Activated CD4-positive, alpha-beta memory T cell treated with anti-CD3 and anti-CD28 coated beads, Interleukin-2, amount 10 ng/mL, durations not matched to agents 7 days and 5 days (primary cell): ENCODE measurements at regions not wholly inside any gene's neighbourhood (a gene's known extent, or its start where the extent isn't known, plus 50 kb on each side); places are given as distances from the start of the nearest gene placed in this dataset.

Source experiments
- CTCF ChIA-PET: fragments of 350-600 bp; sonication (Branson Sonifier 250); formaldehyde crosslinking; loops from one replicate; lab custom pipeline; 2021; ENCODE audit warnings: antibody characterized with exemption, inconsistent platforms; lab: Charles Lee
- POLR2A ChIA-PET: fragments of 350-600 bp; sonication (Branson Sonifier 250); formaldehyde crosslinking; loops from one replicate; lab custom pipeline; 2021; ENCODE audit warnings: antibody characterized with exemption; lab: Charles Lee
- DNase-seq: peaks from one replicate; pipeline ENCODE4 v3.0.0-alpha.2; 2020
- H3K27ac Mint-ChIP-seq: one replicate; pipeline ENCODE4 v1.8.0; 2021; ENCODE audit warnings: mild to moderate bottlenecking, mixed read lengths
- H3K27me3 Mint-ChIP-seq: one replicate; pipeline ENCODE4 v1.8.0; 2021; ENCODE audit warnings: mixed read lengths
- H3K36me3 Mint-ChIP-seq: one replicate; pipeline ENCODE4 v1.8.0; 2021; ENCODE audit warnings: low read depth, mixed read lengths
- H3K4me1 Mint-ChIP-seq: one replicate; pipeline ENCODE4 v1.8.0; 2021; ENCODE audit warnings: mixed read lengths
- H3K4me3 Mint-ChIP-seq: one replicate; pipeline ENCODE4 v1.8.0; 2021; ENCODE audit warnings: mild to moderate bottlenecking, mixed read lengths
- H3K9me3 Mint-ChIP-seq: one replicate; pipeline ENCODE4 v1.8.0; 2021; ENCODE audit warnings: mixed read lengths

DNA sequence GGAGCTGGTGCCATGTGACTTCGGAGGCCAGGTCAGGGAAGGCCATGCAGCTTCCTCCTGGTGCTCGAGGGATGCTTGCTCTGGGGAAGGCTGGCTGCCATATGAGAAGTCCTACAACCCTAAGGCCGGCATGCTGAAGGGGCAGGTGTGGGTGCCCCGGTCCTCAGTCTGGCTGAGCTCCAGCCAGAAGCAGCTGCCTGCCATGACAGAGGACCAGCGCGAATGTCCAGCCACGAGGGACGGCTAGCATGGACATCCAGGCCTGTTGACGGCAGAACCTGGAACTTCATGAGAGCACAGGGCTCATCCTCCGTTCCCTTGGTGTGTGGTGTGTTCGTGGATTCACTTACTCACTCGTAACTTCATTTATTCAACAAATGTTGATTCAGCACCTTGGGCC is 140.6 kb downstream of the IRF8 start:
- no peak for DNase-seq

DNA sequence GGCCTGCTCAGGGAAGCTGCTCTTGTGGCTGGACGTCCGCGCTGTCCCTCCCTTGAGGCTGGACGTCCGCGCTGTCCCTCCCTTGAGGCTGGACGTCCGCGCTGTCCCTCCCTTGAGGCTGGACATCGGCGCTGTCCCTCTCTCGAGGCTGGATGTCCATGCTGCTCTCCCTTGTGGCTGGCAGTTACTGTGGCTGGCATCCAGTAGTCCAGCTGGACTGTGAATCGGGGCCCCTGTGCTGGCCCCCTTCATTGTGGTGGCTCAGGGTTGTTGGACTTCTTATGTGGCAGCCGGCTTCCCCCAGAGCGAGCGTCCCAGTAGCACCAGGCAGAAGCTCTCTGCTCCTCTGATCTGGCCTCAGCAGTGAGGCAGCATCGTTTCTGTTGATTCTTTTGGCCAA is 141.5 kb downstream of the IRF8 start:
- no peak for DNase-seq
- ChIA-PET POLR2A (no interaction called here), CTCF (no interaction called here)
- Mint-ChIP-seq H3K4me1 (peaks cover 6% of the 10 kb centered on the region), H3K9me3 (no peaks in the 10 kb centered on the region), H3K27me3 (peaks cover 2% of the 10 kb centered on the region), H3K27ac (no peak overlapping the region), H3K4me3 (no peak overlapping the region), H3K36me3 (no peaks in the 10 kb centered on the region)

More for the DNA sequence above, 140.6 kb downstream of the IRF8 start:
- no peak overlapping the region for H3K27ac Mint-ChIP-seq
- H3K9me3 Mint-ChIP-seq, result no peaks in the 10 kb centered on the region
- CTCF ChIA-PET, result no interaction called here
- H3K4me3 Mint-ChIP-seq, result no peak overlapping the region
- POLR2A ChIA-PET, result no interaction called here
- H3K36me3 Mint-ChIP-seq, result no peaks in the 10 kb centered on the region
- peaks cover 2% of the 10 kb centered on the region for H3K27me3 Mint-ChIP-seq
- H3K4me1 Mint-ChIP-seq, result no peaks in the 10 kb centered on the region

DNA sequence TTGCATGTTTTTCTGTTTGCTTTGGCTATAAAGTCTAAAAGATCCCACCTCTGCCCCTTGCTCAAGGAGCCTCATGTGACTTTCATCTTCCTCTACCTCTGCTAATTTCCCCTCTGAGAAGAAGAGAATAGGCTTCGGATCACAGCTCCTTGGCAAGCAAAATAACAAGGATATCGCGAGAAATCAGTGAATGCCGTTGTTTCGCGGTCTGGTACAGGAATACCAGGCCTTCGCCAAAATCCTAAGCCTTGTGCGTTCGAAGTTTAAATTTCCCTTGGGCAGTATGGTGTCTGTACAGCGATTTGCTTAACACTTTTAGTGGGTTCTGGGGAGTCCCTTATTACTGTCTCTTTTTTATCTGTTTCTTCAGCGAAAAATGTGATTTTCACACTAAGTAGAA is 142.3 kb downstream of the IRF8 start:
- peaks cover 7% of the 10 kb centered on the region for H3K4me1 Mint-ChIP-seq
- POLR2A ChIA-PET, result no interaction called here

GRCh38 chr16:86041807-86042206 is 142.8 kb downstream of the IRF8 start:
- Mint-ChIP-seq H3K36me3 (no peaks in the 10 kb centered on the region), H3K4me1 (peaks cover 7% of the 10 kb centered on the region), H3K27ac (no peak overlapping the region), H3K4me3 (no peak overlapping the region), H3K27me3 (peaks cover 4% of the 10 kb centered on the region), H3K9me3 (no peaks in the 10 kb centered on the region)
- POLR2A ChIA-PET, result no interaction called here
- CTCF ChIA-PET, result no interaction called here
- DNase-seq, result no peak

More for the DNA sequence above, 142.3 kb downstream of the IRF8 start:
- no peak overlapping the region for H3K27ac Mint-ChIP-seq
- no peak for DNase-seq
- CTCF ChIA-PET, result no interaction called here
- H3K4me3 Mint-ChIP-seq, result no peak overlapping the region
- no peaks in the 10 kb centered on the region for H3K36me3 Mint-ChIP-seq
- no peaks in the 10 kb centered on the region for H3K9me3 Mint-ChIP-seq
- H3K27me3 Mint-ChIP-seq, result peaks cover 3% of the 10 kb centered on the region

DNA sequence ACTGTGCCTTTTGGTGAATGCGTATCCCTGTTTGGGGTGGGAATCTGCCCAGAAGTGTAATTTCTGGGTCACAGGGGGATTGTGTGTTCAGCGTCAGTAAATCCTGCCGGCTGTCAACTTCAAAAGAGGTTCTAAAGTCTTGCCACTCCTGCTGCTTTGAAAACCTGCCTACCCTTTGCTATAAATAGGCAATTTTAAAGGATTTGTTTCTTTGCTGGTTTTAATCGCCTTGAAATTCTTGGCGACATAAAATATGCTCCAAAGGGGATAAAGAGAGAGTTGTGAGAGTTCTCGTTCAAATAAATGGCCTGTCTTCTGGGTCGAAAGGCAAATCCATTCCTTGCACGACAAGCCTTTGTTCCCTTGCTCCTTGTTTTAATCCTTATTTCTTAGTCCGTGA is 143.4 kb downstream of the IRF8 start:
- ChIA-PET POLR2A (no interaction called here), CTCF (no interaction called here)
- H3K27ac Mint-ChIP-seq, result no peak overlapping the region
- no peak for DNase-seq
- H3K9me3 Mint-ChIP-seq, result no peaks in the 10 kb centered on the region
- no peak overlapping the region for H3K4me3 Mint-ChIP-seq
- H3K27me3 Mint-ChIP-seq, result peaks cover 9% of the 10 kb centered on the region
- H3K36me3 Mint-ChIP-seq, result no peaks in the 10 kb centered on the region
- peaks cover 7% of the 10 kb centered on the region for H3K4me1 Mint-ChIP-seq

DNA sequence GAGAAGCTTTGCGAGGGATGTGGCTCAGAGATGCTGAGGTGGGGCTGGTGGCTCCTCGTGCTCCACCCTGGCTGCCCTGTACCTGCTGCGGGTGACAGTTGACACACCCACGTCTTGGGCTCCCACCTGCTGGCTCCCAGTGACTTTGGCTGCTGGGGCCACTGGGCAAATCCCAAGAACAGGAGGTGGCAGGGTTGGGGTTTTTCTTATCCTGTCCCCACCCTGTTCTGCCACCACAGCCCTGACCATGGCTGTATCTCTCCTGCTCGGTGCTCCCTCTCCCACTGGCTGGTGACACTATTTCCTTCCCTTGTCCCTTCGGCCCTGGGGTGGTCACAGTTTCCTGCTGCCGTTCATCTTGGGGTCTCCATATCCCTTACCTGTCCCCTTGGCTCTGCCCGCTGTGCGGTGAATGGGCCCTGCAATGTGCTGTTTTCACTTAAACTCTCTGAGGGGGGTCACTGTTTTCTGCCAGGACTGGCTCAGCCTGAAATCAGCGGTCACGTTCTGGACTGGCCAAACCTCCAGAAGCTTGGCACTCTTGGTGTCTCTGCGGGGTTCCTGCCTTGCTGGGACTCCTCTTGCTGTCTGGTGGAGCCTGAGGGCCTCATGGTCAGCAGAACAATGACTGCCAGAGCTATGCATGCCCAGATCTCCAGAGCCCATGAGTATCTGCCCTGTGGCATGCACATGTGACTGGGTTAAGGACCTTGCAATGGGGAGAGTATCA is 144.2 kb downstream of the IRF8 start:
- peaks cover 7% of the 10 kb centered on the region for H3K4me1 Mint-ChIP-seq
- DNase-seq, result no peak
- H3K27ac Mint-ChIP-seq, result no peak overlapping the region
- peaks cover 15% of the 10 kb centered on the region for H3K27me3 Mint-ChIP-seq
- no peak overlapping the region for H3K4me3 Mint-ChIP-seq
- CTCF ChIA-PET, result no interaction called here
- no peaks in the 10 kb centered on the region for H3K9me3 Mint-ChIP-seq
- no peaks in the 10 kb centered on the region for H3K36me3 Mint-ChIP-seq
- POLR2A ChIA-PET, result no interaction called here

DNA sequence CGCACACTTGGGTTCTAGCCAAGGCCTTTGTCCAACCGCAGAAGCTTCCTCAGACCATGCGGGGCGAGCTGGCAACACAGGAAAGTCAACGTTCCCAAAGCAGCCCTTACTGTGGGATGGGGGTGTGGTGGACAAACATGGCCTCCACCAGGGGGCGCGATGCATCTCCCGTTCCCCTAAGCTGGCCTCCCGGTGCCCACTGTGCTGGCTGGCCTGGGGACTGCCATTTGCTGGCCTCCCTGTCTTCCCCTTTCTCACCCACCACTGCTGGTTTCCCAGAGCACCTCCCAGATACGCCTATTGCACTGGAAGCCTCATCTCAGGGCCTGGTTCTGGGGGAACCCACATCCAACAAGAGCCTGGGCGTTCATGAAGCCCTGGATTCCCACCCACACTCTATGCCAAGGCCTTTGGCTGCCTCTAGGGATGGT is 145.3 kb downstream of the IRF8 start:
- no peaks in the 10 kb centered on the region for H3K9me3 Mint-ChIP-seq
- no peak overlapping the region for H3K4me3 Mint-ChIP-seq
- no peaks in the 10 kb centered on the region for H3K36me3 Mint-ChIP-seq
- peaks cover 7% of the 10 kb centered on the region for H3K4me1 Mint-ChIP-seq
- H3K27me3 Mint-ChIP-seq, result peaks cover 17% of the 10 kb centered on the region
- CTCF ChIA-PET, result interaction anchor here (1.1 kb wide), 1 partner anchor 29 kb away, joined by 4 read pairs; no protein-coding TSS in a partner anchor
- peak; percentile 35 for DNase-seq
- POLR2A ChIA-PET, result no interaction called here
- H3K27ac Mint-ChIP-seq, result no peak overlapping the region

DNA sequence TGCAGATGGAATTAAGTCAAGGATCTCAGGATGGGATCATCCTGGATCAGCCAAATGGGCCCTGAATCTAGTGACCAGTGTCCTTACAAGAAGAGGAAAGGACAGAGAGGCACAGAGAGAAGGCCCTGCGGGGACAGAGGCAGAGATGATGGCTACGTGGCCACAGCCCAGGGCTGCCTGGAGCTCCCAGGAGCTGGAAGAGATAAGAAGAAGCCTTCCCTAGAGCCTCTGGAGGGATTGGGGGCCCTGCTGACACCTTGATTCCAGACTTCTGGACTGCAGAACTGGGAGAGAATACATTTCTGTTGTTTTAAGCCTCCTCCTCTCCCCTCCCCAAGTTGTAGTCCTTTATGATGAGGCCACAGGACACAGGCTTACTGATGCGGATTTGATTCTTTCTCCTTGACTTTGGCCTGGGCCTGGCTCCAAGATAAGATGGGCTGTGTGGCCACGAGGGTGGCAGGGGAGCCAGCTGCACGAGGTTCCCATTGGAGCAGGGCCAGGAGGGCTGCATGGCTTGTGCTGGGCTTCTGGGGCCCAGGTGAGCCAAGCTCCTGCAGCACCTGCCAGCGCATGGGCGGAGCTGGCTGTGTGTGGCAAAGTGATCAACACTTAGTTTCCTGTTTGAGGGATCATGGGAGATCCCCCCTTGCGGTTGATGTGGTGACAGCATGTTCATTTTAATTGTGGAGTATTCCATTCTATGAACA is 146.1 kb downstream of the IRF8 start:
- Mint-ChIP-seq H3K9me3 (no peaks in the 10 kb centered on the region), H3K36me3 (no peaks in the 10 kb centered on the region), H3K27me3 (peaks cover 17% of the 10 kb centered on the region), H3K27ac (no peak overlapping the region), H3K4me3 (no peak overlapping the region), H3K4me1 (peaks cover 7% of the 10 kb centered on the region)
- ChIA-PET CTCF (interaction anchor here (1.1 kb wide), 1 partner anchor 28 kb away, joined by 4 read pairs; no protein-coding TSS in a partner anchor), POLR2A (no interaction called here)
- peak; percentile 20 for DNase-seq

DNA sequence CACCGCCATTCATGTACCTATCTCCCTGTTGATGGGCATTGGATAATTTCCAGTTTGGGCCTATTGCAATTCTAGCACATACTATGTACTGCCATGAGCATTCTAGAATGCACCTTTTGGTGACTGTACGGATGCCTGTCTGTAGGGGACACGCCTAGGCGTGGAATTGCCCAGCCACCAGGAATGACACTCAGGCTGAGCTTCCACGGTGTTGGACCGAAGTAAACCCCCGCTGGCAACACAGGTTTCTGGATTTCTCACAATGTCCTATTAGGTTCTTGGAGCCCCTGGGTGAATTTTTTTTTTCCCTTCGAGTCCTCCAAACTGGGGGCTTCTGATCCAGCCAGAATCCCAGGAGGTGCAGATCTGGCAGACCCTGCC is 146.6 kb downstream of the IRF8 start:
- no peaks in the 10 kb centered on the region for H3K36me3 Mint-ChIP-seq
- DNase-seq, result no peak
- H3K4me1 Mint-ChIP-seq, result peaks cover 7% of the 10 kb centered on the region
- ChIA-PET POLR2A (no interaction called here), CTCF (no interaction called here)
- H3K27me3 Mint-ChIP-seq, result peaks cover 17% of the 10 kb centered on the region
- no peak overlapping the region for H3K4me3 Mint-ChIP-seq
- no peaks in the 10 kb centered on the region for H3K9me3 Mint-ChIP-seq
- H3K27ac Mint-ChIP-seq, result no peak overlapping the region

DNA sequence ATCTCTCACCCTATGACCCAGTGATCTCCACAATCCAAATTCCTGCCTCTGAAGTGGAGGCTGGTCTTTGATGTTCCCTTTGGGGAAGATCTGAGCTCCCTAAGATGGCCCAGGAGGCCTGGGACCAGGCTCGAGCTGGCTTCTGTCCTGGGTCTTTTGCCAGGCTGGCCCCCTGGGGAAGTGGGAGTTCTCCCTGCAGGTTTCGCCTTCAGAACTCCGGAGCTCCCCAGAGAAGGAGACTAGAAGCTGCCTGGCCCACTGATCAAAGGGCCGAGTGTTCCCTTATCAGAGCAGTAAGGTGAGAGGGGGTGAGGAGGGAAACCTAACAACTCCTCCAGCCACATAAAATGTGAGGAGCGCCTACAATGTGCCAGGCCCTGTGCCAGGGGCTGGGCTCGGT is 147.1 kb downstream of the IRF8 start:
- no peak overlapping the region for H3K27ac Mint-ChIP-seq
- no peaks in the 10 kb centered on the region for H3K9me3 Mint-ChIP-seq
- no peak overlapping the region for H3K4me3 Mint-ChIP-seq
- POLR2A ChIA-PET, result no interaction called here
- H3K36me3 Mint-ChIP-seq, result no peaks in the 10 kb centered on the region
- CTCF ChIA-PET, result no interaction called here
- peaks cover 7% of the 10 kb centered on the region for H3K4me1 Mint-ChIP-seq
- H3K27me3 Mint-ChIP-seq, result peaks cover 17% of the 10 kb centered on the region
- no peak for DNase-seq

GRCh38 chr16:86046667-86047270 is 147.8 kb downstream of the IRF8 start:
- Mint-ChIP-seq H3K27ac (no peak overlapping the region), H3K27me3 (peaks cover 17% of the 10 kb centered on the region), H3K9me3 (no peaks in the 10 kb centered on the region), H3K4me1 (peaks cover 7% of the 10 kb centered on the region), H3K4me3 (no peak overlapping the region), H3K36me3 (no peaks in the 10 kb centered on the region)
- no peak for DNase-seq
- CTCF ChIA-PET, result no interaction called here
- POLR2A ChIA-PET, result no interaction called here

DNA sequence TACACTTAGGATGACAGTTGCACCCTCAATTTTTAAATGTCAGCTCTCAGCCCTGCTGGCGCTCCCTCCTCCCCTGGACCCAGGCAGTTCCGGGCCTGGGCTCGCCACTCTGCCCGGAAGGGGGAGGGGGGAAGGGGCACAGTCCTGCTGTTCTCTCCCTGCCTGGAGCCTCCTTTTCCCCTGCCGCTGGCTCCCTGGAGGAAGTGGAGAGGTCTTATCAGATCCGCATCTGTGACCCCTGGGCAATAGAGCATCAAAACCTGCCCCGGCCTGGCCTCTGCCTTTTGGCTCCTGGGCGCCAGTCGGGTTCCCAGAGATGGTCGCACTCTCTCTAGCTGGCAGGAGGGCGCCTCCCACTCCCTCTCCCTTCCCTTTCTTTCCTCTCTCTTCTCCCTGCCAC is 149.3 kb downstream of the IRF8 start:
- POLR2A ChIA-PET, result no interaction called here
- no peak for DNase-seq
- Mint-ChIP-seq H3K4me1 (peaks cover 7% of the 10 kb centered on the region), H3K27me3 (peaks cover 17% of the 10 kb centered on the region), H3K4me3 (no peak overlapping the region), H3K27ac (no peak overlapping the region), H3K9me3 (no peaks in the 10 kb centered on the region), H3K36me3 (no peaks in the 10 kb centered on the region)
- CTCF ChIA-PET, result interaction anchor here (0.5 kb wide), 1 partner anchor 17 kb away, joined by 4 read pairs; no protein-coding TSS in a partner anchor

DNA sequence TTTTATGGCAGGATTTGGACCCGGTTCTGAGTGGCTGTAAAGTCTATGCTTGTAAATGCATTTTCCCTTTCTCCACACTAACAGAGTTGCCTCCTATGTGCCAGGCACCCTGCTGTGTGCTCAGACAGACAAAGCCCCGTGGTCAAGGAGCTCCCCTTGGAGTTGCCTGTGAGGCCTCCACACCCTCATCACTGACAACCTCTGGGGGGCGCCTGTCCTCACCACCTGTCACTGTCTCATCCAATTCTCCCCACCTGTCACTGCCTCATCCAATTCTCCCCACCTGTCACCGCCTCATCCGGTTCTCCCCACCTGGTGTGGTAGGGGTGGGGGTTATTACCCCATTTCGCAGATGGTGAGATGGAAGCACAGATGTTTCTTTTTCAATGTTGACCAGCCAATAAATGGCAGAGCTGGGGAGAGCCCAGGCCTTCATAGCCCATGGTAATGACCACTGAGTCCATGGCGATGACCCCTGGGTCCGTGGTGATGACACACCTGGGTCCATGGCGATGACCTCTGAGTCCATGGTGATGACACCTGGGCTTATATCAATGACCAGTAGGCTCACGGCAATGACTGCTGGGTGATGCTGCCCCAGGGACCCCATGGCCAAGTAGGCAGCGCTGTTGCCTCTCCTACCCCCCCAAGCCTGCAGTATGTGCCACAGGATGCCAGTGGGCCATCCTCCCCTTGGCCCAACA is 150.1 kb downstream of the IRF8 start:
- Mint-ChIP-seq H3K36me3 (no peaks in the 10 kb centered on the region), H3K9me3 (no peaks in the 10 kb centered on the region), H3K27me3 (peaks cover 15% of the 10 kb centered on the region), H3K4me1 (peaks cover 7% of the 10 kb centered on the region), H3K27ac (no peak overlapping the region), H3K4me3 (no peak overlapping the region)
- DNase-seq, result no peak
- POLR2A ChIA-PET, result no interaction called here
- CTCF ChIA-PET, result interaction anchor here (0.5 kb wide), 1 partner anchor 16 kb away, joined by 4 read pairs; no protein-coding TSS in a partner anchor
